NOMO-1 (cell line): ENCODE measurements at regions not wholly inside any gene's neighbourhood (a gene's known extent, or its start where the extent isn't known, plus 50 kb on each side); places are given as distances from the start of the nearest gene placed in this dataset.
"Not testable (repeated sequence)": the region's sequence is repeated elsewhere in the genome, so short reads cannot be mapped to it uniquely, and the experiment has no call there.

ENCODE experiments used
- DNase-seq, 2 experiments: peaks; one replicate each; lab custom pipeline; 2025; ENCODE audit not compliant: unreplicated experiment in 2 of 2; lab: John Stamatoyannopoulos, UW

DNA sequence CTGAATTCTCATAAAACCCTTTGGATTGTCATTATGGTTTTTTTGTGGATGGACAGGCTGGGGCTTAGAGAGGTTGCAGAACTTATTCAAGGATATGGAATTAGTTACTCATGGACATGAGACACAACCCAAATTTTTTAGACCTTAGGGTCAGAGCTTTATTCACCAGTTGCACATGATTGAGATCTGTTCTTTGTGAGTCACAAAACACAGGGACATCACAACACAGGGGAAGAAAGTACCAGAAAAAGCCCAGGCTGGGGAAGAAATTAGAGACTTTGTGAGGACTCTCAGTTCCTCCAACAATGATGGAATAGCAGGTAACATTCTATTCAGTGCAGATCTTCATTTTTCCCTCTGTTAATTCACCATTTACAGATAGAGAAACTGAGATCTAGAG is 602.4 kb upstream of the CPEB2 start:
- no peak for DNase-seq

DNA sequence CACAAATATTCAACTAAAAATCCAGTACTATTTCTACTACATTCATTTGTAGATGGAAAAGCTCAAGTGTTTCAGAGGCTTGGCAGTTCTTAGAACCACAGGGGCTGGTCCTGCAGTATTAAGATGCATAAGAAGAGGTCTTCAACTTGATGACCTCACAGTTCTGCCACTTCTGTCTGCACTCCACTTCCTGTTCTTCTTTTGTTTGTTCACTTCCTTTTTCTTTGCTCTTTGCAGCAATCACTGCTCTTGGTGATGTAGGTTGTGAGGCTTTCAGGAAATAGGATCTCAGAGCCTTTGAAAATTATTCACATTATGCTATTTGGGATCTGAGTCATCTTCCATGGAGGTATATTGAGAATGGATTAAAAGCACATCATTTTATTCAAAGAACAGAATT is 602.0 kb upstream of the CPEB2 start:
- peak; percentile 58 to 87 for DNase-seq

DNA sequence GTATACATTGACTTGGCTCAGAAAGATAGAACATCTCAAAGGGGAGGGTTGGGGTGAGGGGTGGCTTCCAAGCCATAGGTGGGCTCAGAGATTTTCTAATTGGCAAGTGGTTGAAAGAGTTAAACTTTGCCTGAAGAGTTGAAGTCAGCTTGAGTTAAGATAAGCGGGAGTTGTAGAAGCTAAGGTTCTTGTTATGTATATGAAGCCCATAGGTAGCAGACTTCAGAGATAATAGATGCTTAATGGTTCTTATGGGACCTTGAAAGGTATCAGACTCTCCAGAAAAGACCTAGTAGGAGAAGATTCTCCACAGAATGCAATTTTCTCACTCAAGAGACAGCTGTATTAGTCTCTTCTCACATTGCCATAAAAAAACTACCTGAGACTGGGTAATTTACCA is 599.1 kb upstream of the CPEB2 start:
- DNase-seq: no peak

DNA sequence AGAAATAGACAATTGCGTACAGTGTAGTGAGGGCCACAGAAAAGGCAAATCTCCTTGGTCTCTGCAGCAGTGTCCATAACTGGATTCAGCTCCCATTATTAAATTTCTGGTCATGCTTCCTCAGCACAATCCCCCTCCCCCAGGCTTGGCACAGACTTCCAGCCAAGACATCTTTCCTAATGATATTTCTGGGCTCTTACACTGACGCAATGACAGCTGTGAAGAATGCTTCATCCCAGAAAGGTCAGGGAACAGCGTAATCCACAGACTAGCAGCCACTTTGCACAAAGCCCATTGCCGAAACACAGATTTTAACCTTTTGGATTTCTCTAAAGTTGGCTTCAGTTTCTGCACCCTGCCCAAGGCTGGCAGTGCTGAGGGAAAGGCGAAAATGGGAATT is 597.6 kb upstream of the CPEB2 start:
- DNase-seq: no peak

DNA sequence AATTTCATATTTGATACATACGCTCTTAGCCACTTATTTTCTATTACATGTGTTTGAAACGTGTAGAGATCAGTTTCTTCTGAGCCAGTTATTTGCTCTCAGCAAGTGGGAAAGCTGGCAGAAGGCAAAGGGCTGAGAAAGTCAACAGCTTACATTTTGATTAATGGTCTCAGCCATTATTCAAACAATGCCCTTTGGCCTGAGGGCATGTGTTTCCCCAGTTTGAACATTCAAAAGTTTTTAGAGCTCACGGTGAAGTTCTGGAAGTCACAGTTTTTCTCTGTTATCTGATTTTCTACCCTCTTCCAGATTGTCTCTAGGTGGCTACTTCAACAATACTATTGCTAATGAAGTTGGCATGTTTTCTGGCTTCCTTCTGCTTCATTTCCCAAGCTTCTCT is 591.8 kb upstream of the CPEB2 start:
- no peak for DNase-seq

DNA sequence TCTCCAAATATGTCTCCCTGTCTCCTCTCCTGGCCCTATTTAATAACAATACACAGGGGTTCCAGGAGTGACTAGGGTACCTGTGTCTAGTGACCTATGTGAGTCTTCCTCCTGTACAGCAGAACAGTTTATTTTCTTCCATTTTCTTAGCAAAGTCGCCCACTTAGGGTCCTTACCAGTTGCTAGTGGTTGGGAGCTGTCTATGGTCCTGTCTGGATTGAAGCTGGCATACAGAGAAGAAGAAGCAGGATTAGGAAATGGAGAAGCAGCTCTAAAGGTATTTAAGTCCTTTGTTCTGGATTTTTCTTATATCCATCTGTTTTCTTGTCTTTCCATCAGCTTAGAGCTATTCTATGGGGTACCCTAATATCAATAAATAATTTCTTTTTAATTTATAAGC is 587.1 kb upstream of the CPEB2 start:
- no peak for DNase-seq

DNA sequence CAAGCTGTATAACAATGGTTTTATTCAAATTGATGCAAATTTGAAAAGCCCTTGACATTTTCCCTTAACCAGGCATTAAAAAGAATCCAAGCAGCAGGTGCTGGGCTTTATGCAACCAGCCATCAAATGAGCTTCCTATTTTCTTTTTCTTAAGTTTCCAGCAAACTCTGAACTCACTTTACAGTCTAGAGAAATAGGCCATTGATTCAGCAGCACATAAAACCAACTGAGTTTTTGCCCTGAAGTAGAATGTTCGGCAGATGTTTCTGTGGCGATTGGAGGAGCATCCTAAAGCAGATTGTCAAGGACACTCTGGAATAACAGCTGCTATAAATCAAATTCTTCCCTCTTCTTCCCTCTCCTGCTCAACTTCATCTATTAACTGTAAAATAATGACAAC is 582.8 kb upstream of the CPEB2 start:
- DNase-seq: no peak

DNA sequence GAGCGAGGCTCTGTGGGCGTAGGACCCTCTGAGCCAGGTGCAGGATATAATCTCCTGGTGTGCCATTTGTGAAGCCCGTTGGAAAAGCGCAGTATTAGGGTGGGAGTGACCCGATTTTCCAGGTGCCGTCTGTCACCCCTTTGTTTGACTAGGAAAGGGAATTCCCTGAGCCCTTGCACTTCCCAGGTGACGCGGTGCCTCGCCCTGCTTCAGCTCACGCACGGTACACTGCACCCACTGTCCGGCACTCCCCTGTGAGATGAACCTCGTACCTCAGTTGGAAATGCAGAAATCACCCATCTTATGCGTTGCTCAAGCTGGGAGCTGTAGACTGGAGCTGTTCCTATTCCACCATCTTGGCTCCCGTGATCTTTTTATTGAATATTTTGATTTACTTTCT is 576.0 kb upstream of the CPEB2 start:
- not testable (repeated sequence) for DNase-seq

DNA sequence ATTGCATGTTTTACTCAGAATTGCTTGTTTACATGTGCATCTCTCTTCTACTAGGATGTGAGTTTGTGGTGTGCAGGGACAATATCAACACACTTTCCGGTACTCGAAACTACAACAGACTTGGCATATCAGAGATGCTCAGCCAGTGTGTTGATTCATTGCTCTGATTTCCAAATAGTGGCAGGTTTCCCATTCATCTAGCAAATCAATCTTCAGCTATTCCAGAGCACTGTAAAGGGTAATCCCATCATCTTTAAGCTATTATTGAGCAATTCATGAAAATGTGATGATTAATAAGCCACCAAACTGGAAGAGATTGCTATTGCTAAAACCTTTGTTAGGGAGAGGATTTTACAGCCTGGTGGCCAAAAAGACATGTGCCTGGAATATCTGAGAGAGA is 574.2 kb upstream of the CPEB2 start:
- DNase-seq: no peak

DNA sequence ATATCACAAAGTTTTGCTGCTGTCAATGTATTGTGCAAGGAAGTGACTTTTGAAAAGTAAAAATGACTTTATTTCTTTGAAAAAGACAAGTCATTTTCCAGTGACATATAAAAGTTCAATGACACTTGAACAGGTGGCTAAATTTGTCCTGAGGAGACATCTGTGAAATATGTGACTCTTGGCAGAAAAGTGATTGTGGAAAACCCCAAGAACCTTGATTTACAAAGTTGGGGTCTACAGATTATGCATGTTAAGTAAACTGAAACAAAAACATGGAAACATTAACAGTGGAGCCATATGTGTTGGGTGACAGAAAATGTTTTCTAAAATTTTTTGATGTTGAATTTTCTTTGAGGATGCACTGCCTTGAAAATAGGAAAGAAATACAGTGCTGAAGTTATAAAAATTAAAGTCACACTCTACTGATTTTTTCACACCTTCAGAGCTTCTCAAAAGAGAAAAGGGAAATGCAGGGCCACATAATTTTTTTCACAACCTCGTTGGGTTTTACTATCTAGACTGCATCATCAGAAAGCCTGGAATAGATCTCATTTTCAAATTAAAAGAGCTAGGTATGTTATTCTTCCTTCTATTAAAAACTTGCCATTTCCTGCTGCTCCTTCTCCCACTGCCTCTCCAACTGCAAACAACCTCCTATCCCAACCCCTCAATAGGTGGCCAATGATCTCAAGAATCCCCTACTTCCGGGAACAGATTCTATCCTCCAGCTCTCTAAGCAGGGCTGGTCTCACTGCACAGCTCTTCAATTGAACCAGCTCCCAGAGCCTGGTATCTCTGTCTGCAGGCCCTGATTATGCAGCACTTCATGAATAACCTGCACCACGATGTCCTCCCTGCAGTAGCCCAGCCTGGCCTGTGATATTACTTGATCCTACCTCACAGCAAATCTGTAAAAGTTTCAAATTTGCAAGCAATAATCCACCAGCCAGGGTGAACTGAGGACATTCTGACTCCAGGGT is 570.8 kb upstream of the CPEB2 start:
- DNase-seq: no peak

DNA sequence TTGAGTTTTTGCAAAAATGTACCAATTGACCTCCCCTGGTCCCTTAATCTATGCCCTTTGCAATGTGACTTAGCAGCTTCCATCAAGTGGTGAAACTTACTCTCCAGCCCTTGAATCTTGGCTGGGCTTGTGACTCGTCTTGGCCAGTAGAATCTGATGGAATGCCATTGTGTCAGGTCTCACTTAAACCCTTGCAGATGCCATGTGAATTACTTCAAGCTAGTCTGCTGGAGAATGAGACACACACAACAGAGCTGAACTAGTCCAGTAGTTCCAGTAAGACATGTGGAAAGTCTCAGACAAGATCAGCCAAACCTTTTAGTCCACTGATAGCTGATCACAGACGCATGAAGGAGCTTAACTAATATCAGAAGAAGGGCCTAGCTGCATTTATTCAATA is 567.8 kb upstream of the CPEB2 start:
- DNase-seq: no peak

DNA sequence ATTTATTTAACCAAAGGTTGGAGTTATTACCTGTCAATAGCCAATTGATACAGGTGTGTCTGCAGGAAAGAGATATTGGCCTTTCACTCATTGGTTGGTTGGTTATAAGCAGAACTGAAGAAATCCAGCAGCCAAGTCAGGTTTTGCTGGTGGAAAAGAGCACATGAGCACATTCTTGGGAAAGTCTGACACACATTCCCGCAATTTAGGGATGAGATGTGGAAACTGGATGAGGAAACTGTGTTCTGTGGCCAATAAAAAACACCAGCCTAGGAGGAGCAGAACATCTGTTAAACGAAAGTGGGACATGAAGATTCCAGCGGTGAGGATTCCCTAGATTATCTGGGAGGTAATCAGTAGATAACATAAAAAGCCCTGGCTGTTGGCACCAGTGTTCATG is 567.4 kb upstream of the CPEB2 start:
- no peak for DNase-seq

DNA sequence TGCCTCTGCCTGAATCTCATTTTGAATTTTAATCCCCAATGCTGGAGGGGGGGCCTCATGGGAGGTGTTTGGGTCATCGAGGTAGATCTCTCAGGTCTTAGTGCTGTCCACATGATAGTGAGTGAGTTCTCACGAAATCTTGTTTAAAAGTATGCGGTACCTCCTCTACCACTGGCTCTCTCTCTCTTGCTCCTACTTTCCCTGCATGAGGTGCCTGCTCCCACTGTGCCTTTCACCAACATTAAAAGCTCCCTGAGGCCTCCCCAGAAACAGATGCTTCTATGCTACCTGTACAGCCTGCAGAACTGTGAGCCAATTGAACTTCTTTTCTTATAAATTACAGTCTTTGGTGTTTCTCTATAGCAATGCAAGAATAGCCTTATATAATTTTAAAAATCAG is 560.7 kb upstream of the CPEB2 start:
- no peak for DNase-seq

DNA sequence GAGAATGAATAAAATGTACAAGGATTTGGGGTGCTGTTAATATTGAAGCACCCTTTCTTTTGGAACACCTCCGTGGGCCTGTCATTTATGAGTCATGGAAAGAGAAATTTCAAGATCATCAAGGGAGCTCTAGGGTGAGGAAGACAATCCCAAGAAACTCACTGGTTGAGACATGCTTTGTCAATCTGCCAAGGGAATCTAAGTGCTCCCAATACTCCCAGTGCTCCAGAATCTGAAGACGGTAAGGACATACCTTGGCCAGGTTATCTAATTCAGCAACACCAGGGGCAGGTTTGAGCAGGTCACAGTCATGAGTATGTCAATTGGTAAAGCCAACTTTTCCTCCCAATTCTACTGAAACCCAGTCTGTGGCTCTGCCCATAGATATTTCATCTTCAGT is 556.4 kb upstream of the CPEB2 start:
- DNase-seq: no peak

DNA sequence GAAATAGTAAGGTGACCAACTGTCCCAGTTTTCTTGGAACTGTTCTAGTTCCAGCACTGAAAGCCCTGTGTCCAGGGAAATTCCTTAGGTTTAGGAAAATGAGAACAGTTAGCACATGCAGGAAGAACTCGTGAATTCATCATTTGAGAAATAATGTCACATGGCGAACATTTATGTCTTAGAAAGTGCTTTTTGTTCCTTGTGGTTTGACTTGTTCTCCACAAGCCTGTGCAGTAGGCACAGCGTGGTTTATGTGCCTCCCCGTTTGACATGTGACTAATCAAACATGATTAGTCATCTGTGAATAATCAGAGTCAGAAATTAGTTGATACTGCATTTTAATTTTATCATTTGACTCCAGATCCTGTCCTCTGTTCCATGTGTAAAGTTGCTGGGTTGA is 556.0 kb upstream of the CPEB2 start:
- DNase-seq: no peak

DNA sequence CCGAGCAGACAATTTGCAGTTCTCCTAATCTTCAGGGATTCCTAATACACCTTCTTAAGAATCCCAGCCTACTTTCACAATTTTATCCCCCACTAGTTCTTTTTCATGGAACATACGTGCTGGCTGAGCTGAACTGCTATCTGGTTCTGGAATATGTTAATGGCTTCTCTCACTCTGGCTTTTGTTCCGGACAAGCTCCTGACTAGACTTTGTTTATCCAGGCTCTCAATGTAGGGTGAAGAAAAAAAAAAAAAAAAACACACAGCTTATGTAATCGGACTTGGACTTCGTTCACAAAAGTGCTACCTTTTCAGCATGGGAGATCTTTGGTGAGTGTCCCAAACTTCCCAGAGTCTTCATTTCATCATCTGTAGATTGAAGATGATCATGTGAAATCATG is 555.4 kb upstream of the CPEB2 start:
- no peak for DNase-seq

DNA sequence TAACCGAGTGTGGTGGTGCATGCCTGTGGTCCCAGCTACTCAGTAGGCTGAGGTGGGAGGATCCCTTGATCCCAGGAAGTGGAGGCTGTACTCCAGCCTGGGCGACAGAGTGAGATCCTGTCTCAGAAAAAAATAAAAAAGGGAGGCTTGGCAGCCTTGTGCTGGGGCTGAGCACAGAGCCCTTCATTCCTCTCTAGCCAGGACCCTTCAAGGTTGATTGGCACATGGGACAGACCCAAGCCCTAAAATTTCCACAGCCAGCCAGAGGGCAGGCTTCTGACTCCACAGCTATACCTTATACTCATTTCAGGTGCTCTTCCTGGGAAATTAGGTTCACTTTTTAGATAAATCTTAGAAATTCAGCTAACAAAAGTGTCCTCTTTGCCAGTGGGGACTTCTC is 553.0 kb upstream of the CPEB2 start:
- no peak for DNase-seq

DNA sequence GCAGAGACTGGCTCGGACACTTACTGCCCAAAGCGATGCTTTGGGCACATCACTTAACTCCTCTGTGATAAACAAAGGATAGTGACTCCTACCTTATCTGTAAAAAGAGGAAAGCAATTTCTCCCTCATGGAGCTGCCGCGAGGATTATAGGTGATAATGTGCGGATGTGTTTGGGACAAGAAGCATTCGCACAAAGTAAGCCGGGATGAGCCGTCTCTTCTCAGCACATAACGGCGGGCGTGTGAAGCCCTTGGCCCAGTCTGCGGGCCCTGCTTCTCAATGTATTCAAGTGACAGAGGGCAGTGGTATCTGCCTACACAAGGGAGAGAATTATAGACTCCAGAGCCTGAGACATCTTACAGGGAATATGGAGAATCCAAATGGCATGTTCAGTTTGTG is 550.3 kb upstream of the CPEB2 start:
- DNase-seq: no peak

DNA sequence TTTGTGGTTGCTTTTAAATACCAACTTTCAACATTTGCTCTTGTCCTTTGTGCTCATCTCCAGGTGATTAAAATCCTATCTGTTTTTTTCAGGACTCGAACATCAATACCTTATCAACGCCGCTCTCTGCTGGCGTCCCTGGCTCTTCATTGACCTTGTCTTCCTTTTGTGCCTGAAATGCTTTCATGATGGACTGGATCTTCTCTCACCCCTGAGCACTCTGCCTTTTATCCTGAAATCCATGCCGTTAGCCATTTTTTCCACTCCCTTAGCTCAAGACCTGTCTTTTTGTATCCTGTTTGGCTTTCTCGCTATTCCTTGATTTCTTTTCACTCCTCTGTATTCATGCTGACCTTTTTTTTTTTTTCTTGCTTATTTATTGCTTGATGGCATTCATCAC is 549.5 kb upstream of the CPEB2 start:
- no peak for DNase-seq

DNA sequence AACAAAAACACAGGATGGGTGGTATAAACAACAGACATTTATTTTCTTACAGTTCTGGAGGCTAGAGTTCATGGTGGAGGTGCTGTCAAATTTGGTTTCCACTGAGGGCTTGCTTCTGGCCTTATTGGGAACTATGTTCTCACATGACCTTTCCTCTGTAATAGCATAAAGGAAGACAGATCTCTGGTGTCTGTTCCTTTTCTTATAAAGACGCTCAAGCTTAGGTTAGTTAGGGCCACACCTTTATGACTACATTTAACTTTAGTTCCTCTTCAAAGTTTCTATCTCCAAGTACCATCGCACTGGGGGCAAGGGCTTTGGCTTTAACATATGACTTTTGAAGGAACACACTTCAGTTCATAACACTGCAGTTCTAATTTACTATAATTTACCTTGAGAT is 543.8 kb upstream of the CPEB2 start:
- DNase-seq: peak; percentile 26 to 35

DNA sequence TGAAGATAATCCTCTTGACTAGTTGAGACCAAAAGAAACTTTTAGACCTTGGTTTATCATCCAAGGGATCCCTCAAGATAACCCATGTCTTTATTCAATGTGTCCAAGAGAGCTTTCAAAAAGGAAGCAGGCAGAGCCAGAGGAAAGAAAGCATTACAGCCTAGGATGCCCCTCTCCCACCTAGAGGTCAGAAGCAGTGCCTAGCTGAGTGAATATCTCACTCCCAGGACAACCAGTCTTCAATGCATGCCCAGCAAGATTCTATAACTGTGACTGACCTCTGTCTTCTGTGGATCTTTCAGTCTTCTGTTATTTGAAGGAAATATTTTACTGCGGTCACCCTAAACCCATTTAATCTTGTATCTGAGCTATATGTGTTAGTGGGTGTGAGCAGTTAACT is 537.2 kb upstream of the CPEB2 start:
- no peak for DNase-seq

DNA sequence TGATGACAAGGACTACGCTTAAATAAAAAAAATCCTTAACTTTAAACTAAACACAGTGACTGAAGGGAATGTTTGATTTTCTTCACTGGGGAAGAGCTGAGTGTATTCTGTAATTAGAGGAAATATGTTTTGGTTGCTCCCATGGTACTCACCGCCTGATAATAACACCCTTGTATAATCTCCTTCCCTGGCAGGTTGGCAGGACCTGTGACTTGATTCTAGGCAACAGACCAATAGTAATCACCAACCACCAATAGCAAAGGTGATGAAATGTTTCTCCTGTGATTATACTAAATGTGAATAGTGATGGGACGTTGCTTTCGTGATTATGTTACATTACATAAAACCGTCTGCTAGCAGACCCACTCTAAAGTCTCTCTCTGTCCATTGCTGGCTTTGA is 536.8 kb upstream of the CPEB2 start:
- DNase-seq: no peak

DNA sequence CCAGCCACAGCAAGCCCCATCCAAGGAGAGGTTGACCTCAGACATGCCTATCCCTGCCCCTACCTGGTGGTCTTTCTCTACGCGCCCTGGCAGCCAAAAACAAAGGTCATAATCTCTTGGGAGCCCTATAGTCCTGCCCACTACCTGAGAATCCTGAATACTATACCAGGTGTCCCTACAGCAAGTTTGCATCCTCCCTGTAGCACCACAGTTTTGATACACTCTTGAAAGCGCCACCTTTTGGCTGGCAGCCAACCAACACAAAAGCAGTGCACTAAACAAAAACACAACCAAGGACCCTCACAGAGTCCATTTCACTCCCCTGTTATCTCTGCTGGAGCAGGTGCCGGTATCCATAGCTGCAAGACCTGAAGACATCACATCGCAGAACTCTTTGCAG is 523.8 kb upstream of the CPEB2 start:
- DNase-seq: no peak
